Mesothelial cell of epicardium (in vitro differentiated cells): ENCODE measurements at regions not wholly inside any gene's neighbourhood (a gene's known extent, or its start where the extent isn't known, plus 50 kb on each side); places are given as distances from the start of the nearest gene placed in this dataset.
A peak's percentile ranks its signal among the peaks of the same experiment; 100 is the strongest.
"Not testable (repeated sequence)": the region's sequence is repeated elsewhere in the genome, so short reads cannot be mapped to it uniquely, and the experiment has no call there.

Experiments used
- DNase-seq, 2 experiments: peaks; one replicate each; pipeline ENCODE4 v3.0.0; 2021; ENCODE audit warnings: low spot score in 2 of 2; ENCODE audit not compliant: unreplicated experiment in 2 of 2
- H3K27ac Mint-ChIP-seq: 2 replicates; pipeline ENCODE4 v1.8.0; 2021; ENCODE audit warnings: mixed read lengths
- H3K27me3 Mint-ChIP-seq: 2 replicates; pipeline ENCODE4 v1.8.0; 2021; ENCODE audit warnings: low read depth, mixed read lengths
- H3K36me3 Mint-ChIP-seq: 2 replicates; pipeline ENCODE4 v1.8.0; 2021; ENCODE audit warnings: mixed read lengths
- H3K4me1 Mint-ChIP-seq: 2 replicates; pipeline ENCODE4 v1.8.0; 2021; ENCODE audit warnings: mixed read lengths
- H3K4me3 Mint-ChIP-seq: 2 replicates; pipeline ENCODE4 v1.8.0; 2021; ENCODE audit warnings: mild to moderate bottlenecking, moderate library complexity, mixed read lengths
- H3K9me3 Mint-ChIP-seq: 2 replicates; pipeline ENCODE4 v1.8.0; 2021; ENCODE audit warnings: mixed read lengths
- TF ChIP-seq, protein P1 (sequence below): fragments of 200-600 bp; sonication (generic); IDR thresholded peaks from one replicate; pipeline ENCODE4 v1.5.0; 2021; ENCODE audit warnings: antibody characterized with exemption; ENCODE audit not compliant: unreplicated experiment

DNA sequence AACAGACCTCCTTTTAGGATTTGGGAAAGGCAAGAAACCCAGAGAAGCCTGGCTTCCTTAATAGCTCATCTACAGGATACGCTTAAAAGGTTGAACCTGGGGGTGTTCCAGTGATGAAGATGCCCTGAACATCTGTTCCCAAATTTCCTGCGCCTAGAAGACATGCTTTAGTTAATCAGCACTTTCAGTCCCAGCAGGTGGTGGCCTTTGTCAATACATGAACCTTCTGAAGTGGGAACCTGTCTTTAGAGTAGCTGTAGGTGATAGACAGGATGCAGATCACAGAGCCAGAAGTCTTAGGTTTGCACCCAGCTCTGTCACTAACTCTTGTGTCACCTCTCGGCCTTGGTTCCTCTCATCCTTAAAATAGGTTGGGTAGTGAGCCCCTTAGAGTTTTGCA, 149.7 kb upstream of the SYNPR start:
- no peak overlapping the region for H3K27ac Mint-ChIP-seq
- peaks cover 17% of the 10 kb centered on the region for H3K27me3 Mint-ChIP-seq
- H3K4me1 Mint-ChIP-seq, result peaks cover 25% of the 10 kb centered on the region
- H3K9me3 Mint-ChIP-seq, result no peaks in the 10 kb centered on the region
- H3K36me3 Mint-ChIP-seq, result no peaks in the 10 kb centered on the region
- H3K4me3 Mint-ChIP-seq, result no peak overlapping the region
- DNase-seq, result no peak
- TF ChIP-seq, protein P1, sequence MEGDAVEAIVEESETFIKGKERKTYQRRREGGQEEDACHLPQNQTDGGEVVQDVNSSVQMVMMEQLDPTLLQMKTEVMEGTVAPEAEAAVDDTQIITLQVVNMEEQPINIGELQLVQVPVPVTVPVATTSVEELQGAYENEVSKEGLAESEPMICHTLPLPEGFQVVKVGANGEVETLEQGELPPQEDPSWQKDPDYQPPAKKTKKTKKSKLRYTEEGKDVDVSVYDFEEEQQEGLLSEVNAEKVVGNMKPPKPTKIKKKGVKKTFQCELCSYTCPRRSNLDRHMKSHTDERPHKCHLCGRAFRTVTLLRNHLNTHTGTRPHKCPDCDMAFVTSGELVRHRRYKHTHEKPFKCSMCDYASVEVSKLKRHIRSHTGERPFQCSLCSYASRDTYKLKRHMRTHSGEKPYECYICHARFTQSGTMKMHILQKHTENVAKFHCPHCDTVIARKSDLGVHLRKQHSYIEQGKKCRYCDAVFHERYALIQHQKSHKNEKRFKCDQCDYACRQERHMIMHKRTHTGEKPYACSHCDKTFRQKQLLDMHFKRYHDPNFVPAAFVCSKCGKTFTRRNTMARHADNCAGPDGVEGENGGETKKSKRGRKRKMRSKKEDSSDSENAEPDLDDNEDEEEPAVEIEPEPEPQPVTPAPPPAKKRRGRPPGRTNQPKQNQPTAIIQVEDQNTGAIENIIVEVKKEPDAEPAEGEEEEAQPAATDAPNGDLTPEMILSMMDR, result no peak

- Mint-ChIP-seq H3K9me3 (no peaks in the 10 kb centered on the region), H3K27me3 (peaks cover 7% of the 10 kb centered on the region), H3K36me3 (no peaks in the 10 kb centered on the region), H3K4me3 (no peak overlapping the region), H3K4me1 (peaks cover 35% of the 10 kb centered on the region), H3K27ac (no peak overlapping the region)
- TF ChIP-seq, protein P1, result no peak
- no peak for DNase-seq
Measured at GRCh38 chr3:63130625-63131024, 147.5 kb upstream of the SYNPR start.

GRCh38 chr3:63132461-63133250, 145.5 kb upstream of the SYNPR start:
- H3K9me3 Mint-ChIP-seq, result peaks cover 6% of the 10 kb centered on the region
- TF ChIP-seq, protein P1, result no peak
- H3K4me3 Mint-ChIP-seq, result no peak overlapping the region
- no peak for DNase-seq
- H3K4me1 Mint-ChIP-seq, result peaks cover 38% of the 10 kb centered on the region
- H3K27me3 Mint-ChIP-seq, result peaks cover 7% of the 10 kb centered on the region
- peaks cover 5% of the 10 kb centered on the region for H3K36me3 Mint-ChIP-seq
- H3K27ac Mint-ChIP-seq, result no peak overlapping the region

DNA sequence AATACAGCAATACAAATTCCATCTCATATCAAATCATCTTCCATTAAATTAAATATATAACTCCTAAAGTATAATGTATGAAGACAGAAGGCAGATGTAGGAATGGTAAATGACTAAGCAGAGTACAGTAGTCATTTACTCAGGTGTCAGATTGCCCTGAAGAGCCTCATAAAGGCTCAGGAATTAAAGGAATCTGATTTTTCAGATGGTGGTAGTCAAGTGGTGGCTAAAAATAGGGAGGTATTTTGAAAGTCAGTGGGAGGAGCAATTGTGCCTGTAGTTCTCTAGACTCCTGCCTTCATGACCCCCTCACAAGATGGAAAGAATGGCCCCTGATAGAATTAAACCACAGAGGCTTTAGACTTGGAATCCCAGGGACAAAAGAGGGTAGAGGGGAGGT, 142.7 kb upstream of the SYNPR start:
- no peaks in the 10 kb centered on the region for H3K27me3 Mint-ChIP-seq
- no peak for DNase-seq
- peaks cover 38% of the 10 kb centered on the region for H3K4me1 Mint-ChIP-seq
- peak overlapping the region; percentile 40 for H3K27ac Mint-ChIP-seq
- TF ChIP-seq, protein P1, result no peak
- H3K36me3 Mint-ChIP-seq, result peaks cover 7% of the 10 kb centered on the region
- H3K9me3 Mint-ChIP-seq, result peaks cover 6% of the 10 kb centered on the region
- no peak overlapping the region for H3K4me3 Mint-ChIP-seq

- not testable (repeated sequence) for H3K27ac Mint-ChIP-seq, DNase-seq, H3K4me3 Mint-ChIP-seq, H3K9me3 Mint-ChIP-seq, H3K36me3 Mint-ChIP-seq, H3K27me3 Mint-ChIP-seq
- H3K4me1 Mint-ChIP-seq, result peaks cover 34% of the 10 kb centered on the region
Measured at GRCh38 chr3:63136249-63136648, 141.9 kb upstream of the SYNPR start.

- no peak overlapping the region for H3K27ac Mint-ChIP-seq
- TF ChIP-seq, protein P1, result no peak
- peaks cover 26% of the 10 kb centered on the region for H3K27me3 Mint-ChIP-seq
- no peak overlapping the region for H3K4me3 Mint-ChIP-seq
- peaks cover 5% of the 10 kb centered on the region for H3K9me3 Mint-ChIP-seq
- DNase-seq, result no peak
- no peaks in the 10 kb centered on the region for H3K4me1 Mint-ChIP-seq
- peaks cover 2% of the 10 kb centered on the region for H3K36me3 Mint-ChIP-seq
Measured at GRCh38 chr3:63142681-63143080, 135.4 kb upstream of the SYNPR start.
